ENCODE measurements at regions not wholly inside any gene's neighbourhood (a gene's known extent, or its start where the extent isn't known, plus 50 kb on each side); places are given as distances from the start of the nearest gene placed in this dataset.

DNA sequence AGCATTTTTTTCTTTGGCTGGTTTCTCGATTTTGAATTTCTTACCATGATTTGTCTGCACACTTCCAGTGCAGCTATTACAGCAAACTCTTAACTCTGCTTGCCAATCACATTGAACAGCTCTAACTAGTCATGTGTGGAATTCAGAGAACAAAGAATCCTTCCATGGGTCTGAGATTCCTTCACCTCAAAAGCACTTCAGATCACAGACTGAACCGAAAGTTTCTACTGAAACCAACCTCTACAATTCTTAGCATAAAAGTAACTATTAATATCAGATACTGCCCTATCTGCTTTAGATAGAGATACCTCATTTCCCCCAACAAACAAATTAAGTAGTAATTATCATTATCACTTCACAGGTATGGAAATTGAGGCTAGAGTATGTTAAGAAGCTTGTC is 56.5 kb upstream of the SP4 start:
- no peak overlapping the region for H3K4me3 Mint-ChIP-seq
- no peaks in the 10 kb centered on the region for H3K36me3 Mint-ChIP-seq (ENCODE audit: low read depth)
- no peaks in the 10 kb centered on the region for H3K27me3 Mint-ChIP-seq
- H3K9me3 Mint-ChIP-seq, result peaks cover 3% of the 10 kb centered on the region
- DNase-seq, result no peak
- no peak overlapping the region for H3K27ac Mint-ChIP-seq
- peaks cover 20% of the 10 kb centered on the region for H3K4me1 Mint-ChIP-seq (ENCODE audit: low read depth)

GRCh38 chr7:21373031-21373430 is 54.9 kb upstream of the SP4 start:
- peaks cover 9% of the 10 kb centered on the region for H3K9me3 Mint-ChIP-seq
- no peak overlapping the region for H3K27ac Mint-ChIP-seq
- H3K27me3 Mint-ChIP-seq, result no peaks in the 10 kb centered on the region
- peaks cover 11% of the 10 kb centered on the region for H3K4me1 Mint-ChIP-seq (ENCODE audit: low read depth)
- DNase-seq, result no peak
- H3K4me3 Mint-ChIP-seq, result no peak overlapping the region
- H3K36me3 Mint-ChIP-seq (ENCODE audit: low read depth), result peaks cover 2% of the 10 kb centered on the region

DNA sequence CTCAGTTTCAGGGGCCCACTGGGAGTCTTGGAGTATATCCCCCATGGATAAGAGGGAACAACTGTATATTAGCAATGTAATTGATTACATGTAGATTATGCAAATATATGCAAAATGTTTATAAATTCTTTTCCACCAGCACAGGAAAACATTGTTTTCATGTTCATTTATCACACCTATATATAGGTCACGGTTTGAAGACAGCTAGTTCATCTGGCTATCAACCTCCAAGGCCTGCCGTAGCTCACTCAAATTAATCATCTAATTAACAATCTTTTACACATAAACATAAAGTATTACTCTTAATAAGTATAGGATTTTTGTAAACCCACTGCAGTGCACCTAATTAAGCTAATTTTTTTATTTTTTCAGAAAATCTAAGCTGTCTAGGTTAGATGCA is 53.7 kb upstream of the SP4 start:
- Mint-ChIP-seq H3K27ac (no peak overlapping the region), H3K36me3 (ENCODE audit: low read depth) (peaks cover 2% of the 10 kb centered on the region), H3K9me3 (peaks cover 13% of the 10 kb centered on the region), H3K4me1 (ENCODE audit: low read depth) (peaks cover 11% of the 10 kb centered on the region), H3K27me3 (no peaks in the 10 kb centered on the region), H3K4me3 (no peak overlapping the region)
- DNase-seq, result no peak

DNA sequence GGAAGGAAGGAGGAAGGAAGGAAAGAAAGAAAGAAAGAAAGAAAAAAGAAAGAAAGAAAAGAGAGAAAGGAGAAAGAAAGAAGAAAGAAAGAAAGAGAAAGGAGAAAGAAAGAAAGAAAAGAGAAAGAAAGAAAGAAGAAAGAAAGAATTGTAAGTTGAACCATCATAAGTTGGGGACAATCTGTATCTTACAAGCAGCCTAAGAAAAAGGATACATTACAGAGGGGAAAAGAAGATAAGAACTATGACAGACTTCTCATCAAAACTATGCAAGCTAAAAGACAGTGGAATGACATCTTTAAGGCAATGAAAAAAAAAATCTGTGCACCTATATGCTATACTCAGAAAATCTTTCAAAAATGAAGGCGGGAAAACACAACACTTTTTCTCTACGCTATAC is 50.3 kb upstream of the SP4 start:
- Mint-ChIP-seq H3K27ac (no peak overlapping the region), H3K36me3 (ENCODE audit: low read depth) (peaks cover 2% of the 10 kb centered on the region), H3K4me3 (no peak overlapping the region), H3K27me3 (no peaks in the 10 kb centered on the region), H3K4me1 (ENCODE audit: low read depth) (no peaks in the 10 kb centered on the region), H3K9me3 (peaks cover 13% of the 10 kb centered on the region)
- no peak for DNase-seq
